ENCODE measurements at regions not wholly inside any gene's neighbourhood (a gene's known extent, or its start where the extent isn't known, plus 50 kb on each side); places are given as distances from the start of the nearest gene placed in this dataset.

DNA sequence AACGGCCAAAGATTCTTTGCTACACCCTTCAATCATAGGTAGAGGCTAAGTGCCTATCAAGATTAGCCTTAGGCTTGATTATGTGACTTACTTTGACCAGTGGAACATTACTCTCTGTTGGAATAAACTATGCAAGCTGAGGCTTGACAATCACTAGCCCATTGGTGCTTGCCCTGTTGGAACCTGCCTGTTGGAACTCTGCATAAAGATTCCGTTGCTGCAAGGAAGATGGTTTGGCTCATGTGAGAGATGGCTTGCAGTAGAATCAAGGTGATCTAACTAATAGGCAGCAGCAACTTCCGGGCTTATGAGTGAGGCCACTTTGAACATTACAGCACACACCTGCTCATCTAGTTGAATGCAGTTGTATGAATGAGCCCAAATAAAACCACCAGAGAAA is 227.7 kb upstream of the TSHZ2 start:
- no peak for DNase-seq (ENCODE audit: low read depth in 3 of 3, low spot score in 1 of 3)

- no peak for DNase-seq (ENCODE audit: low read depth in 3 of 3, low spot score in 1 of 3)
Observed at GRCh38 chr20:52738081-52738480, 234.1 kb upstream of the TSHZ2 start.

- DNase-seq (ENCODE audit: low read depth in 3 of 3, low spot score in 1 of 3) = no peak
Observed at GRCh38 chr20:52736507-52736906, 235.7 kb upstream of the TSHZ2 start.

- no peak for DNase-seq (ENCODE audit: low read depth in 3 of 3, low spot score in 1 of 3)
Observed at GRCh38 chr20:52731093-52731492, 241.1 kb upstream of the TSHZ2 start.

DNA sequence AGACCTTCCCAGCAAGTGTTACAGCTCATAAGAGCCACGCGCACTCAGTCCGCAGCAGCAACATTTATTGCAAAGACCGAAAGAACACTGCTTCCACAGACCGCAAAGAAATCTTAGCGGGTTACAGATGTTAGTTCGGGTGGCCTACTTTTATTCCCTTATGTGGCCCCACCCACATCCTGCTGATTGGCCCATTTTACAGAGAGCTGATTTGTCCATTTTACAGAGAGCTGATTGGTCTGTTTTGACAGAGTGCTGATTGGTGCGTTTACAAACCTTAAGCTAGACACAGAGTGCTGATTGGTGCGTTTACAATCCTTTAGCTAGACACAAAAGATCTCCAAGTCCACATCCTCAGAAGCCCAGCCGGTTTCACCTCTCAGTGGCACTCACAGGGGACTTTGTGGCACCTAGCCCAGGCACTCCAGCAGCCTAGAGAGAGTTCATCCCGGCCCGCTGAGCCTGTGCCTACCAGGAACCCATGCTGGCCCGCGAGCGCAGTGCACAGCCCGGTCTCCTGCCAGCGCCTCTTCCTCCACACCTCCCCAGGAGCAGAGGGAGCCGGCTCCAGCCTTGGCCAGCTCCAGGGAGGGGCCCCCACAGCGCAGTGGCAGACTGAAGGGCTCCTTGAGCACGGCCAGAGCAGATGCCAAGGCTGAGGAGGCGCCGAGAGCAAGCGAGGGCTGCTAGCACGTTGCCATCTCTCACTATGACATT is 244.3 kb upstream of the TSHZ2 start:
- DNase-seq (ENCODE audit: low read depth in 3 of 3, low spot score in 1 of 3) = no peak

- DNase-seq (ENCODE audit: low read depth in 3 of 3, low spot score in 1 of 3) = no peak
Observed at GRCh38 chr20:52724541-52724940, 247.6 kb upstream of the TSHZ2 start.

DNA sequence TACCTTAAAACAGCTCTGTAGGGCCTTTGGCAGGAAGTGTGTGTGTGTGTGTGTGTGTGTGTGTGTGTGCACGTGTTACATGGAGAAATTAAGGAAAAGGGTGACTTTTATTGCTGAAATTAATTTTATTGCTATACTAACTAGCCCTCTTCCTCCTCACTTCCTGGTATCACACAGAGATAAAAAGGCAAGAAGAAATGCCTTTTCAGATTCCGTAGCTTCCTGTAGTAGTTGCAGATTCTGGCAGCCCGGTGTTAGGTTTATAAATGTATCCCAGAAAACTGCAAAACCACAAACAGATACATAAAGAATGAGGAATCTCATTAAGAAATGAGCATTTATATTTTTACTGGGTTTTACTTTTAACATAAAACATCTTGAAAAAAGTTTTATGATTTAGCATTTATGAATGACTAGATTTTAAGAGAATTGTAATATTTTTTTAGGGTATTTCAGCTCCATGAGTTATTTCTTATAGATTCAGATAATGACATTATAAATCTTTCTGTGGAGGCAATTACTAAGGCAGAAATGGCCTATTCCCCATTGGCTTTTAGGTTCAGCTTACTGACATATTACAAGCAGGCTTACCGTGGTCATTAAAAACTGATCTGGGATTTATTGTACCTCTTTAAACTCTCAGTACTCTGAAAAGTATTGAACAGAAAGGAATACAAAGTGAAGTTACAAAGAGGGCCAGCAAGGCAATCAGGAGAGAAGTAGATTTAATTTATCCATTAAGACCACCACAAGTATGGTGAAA is 249.1 kb upstream of the TSHZ2 start:
- no peak for DNase-seq (ENCODE audit: low read depth in 3 of 3, low spot score in 1 of 3)

GRCh38 chr20:52708137-52708536 is 264.0 kb upstream of the TSHZ2 start:
- DNase-seq (ENCODE audit: low read depth in 3 of 3, low spot score in 1 of 3) = no peak

DNA sequence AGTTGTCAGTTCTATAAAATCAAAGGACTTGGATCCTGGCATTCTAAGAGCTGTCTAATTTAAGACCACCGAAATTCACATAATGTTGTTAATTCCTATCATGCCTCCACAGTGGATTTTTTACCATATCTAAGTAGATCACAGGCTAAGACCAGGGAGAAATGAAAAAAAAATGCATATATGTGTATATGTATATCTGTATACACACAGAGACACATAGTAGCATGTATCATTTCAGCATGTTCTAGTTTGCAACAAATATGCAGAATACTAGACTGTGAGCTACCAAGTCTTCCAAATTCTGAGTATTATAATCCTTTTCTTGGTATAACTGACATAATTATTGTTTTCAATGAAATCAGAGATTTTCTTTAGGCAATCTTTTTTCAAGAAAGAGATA is 267.6 kb upstream of the TSHZ2 start:
- DNase-seq (ENCODE audit: low read depth in 3 of 3, low spot score in 1 of 3) = no peak

DNA sequence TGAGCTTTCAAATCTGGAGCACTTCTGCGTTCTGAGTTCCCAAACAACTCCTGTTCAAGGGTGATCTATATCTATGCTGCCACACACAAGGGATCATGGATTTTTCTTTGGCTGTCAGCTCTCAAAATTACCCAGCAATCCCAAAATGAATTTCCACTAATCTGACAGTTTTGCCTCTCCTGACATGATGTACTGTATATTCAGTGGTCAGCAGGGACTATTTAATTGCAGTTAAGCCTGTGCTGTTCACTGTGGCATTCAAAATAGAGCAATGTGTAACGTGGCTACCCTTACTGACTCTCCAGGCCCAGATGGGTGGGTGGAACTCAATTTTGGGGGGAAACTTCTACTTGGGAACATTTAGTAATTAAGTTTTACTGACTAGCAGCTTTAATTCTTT is 283.8 kb upstream of the TSHZ2 start:
- DNase-seq (ENCODE audit: low read depth in 3 of 3, low spot score in 1 of 3) = no peak

DNA sequence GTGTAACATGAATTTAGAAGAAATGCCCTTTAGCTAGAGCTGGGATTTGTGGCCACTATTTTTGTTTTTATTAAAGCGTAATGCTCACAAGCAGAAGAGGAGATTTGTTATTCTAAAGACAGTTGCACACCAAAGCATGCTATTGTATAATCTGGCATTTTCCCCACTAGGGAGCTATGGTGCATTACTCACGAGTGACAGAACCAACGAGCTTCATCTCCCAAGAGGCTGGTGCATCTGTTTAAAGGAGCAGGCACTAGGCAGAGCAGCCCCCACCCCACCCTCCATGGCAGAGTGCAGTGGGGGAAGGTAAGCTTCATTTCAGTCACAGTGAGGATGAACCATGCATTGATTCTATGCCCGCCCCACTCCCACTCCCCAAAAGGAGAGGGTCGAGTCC is 287.3 kb upstream of the TSHZ2 start:
- DNase-seq (ENCODE audit: low read depth in 3 of 3, low spot score in 1 of 3) = no peak

- no peak for DNase-seq (ENCODE audit: low read depth in 3 of 3, low spot score in 1 of 3)
Observed at GRCh38 chr20:52684176-52684575, 288.0 kb upstream of the TSHZ2 start.

DNA sequence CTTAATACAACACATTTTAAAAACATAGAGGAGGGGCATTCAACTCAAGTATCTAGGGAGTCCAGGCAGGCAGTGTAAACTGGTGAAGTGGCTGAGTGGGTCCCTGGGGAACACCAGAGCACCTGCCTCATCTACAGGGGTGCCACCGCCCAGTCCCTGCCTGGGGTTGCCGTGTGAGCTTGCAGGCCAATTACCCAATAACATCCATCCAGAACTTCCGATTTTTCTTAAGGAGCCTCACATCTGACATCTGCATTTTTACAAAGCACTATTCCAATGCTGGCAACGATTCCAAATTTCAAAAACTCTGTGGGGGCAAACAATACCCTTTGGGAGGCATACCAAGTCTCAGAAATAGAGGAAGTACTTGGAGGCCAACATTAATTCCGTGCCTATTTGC is 288.4 kb upstream of the TSHZ2 start:
- no peak for DNase-seq (ENCODE audit: low read depth in 3 of 3, low spot score in 1 of 3)

- no peak for DNase-seq (ENCODE audit: low read depth in 3 of 3, low spot score in 1 of 3)
Observed at GRCh38 chr20:52682237-52682636, 289.9 kb upstream of the TSHZ2 start.

DNA sequence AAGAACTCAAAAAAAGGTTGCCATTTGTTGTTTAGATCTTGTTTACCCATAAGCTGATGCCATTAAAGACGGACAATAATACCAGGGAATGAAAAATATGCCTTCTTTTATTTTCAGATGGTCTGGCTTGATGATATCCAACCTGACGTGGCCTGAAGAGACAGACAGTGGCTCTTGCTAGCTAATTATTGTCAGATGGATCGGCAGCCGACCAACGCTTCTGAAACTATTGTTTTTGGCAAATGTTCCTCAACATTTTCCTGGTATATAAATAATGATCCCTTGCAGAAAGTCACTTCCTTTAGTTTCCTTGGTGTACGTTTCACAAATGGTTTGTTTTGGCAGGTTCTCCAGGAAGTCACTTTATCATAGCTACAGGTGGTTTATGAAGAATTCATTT is 290.9 kb upstream of the TSHZ2 start:
- no peak for DNase-seq (ENCODE audit: low read depth in 3 of 3, low spot score in 1 of 3)

DNA sequence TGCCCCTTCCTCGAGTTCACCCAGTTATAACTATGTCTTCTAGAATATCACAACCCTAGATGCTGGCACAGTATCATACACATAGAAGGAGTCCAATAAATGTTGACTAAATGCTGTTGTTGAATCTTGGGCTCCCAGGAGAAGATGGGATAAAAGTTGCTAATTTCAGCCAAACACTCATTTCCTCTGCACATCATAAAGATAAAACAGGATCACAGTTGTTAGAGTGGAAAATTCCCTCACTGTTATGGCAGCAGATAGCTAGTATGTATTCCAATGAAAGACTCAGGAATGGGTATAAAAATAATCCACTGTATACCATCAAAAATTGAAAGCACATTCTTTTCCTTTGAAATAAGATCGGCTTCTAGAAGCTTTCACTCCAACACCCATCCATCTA is 294.9 kb upstream of the TSHZ2 start:
- no peak for DNase-seq (ENCODE audit: low read depth in 3 of 3, low spot score in 1 of 3)

- DNase-seq (ENCODE audit: low read depth in 3 of 3, low spot score in 1 of 3) = no peak
Observed at GRCh38 chr20:52676283-52676995, 295.7 kb upstream of the TSHZ2 start.

GRCh38 chr20:52675375-52675774 is 296.8 kb upstream of the TSHZ2 start:
- DNase-seq (ENCODE audit: low read depth in 3 of 3, low spot score in 1 of 3) = no peak

DNA sequence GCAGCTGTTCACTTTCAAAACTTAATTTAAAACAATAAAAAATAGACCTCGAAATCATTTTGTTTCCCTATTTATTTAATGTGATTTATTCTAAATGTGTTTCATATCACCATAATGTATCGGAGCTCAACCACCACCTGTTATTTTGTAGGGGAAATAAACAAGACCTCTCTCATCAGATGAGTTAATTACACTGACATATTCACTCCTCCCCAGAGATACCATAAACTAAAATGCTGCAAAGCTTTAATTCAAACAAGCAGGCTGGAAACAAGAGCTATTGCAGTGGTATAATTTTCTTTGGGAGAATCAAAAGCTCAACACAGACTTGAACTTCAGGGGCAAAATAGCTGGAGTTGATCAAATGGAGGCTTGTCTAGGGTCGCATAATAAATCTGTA is 303.5 kb upstream of the TSHZ2 start:
- DNase-seq (ENCODE audit: low read depth in 3 of 3, low spot score in 1 of 3) = no peak

DNA sequence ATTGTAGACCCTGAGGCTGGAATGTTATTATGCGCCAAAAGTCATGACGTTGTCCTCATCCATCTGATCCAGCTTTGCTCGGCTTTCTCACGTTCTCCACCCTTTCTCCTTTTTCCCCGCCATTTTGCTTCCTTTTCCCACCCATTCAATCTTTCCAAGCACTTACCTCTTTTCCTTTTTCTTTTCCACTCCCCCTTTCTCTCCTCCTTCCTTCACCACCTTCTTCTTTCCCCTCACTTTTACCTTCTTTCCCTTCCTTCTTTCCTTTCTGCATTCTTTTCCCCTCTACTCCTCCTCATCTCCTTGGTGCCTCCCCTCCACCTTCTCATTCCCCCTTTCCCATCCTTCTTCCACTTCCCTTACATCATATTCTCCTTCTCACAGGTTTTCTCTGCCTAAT is 304.8 kb upstream of the TSHZ2 start:
- no peak for DNase-seq (ENCODE audit: low read depth in 3 of 3, low spot score in 1 of 3)

GRCh38 chr20:52665441-52665840 is 306.7 kb upstream of the TSHZ2 start:
- no peak for DNase-seq (ENCODE audit: low read depth in 3 of 3, low spot score in 1 of 3)

DNA sequence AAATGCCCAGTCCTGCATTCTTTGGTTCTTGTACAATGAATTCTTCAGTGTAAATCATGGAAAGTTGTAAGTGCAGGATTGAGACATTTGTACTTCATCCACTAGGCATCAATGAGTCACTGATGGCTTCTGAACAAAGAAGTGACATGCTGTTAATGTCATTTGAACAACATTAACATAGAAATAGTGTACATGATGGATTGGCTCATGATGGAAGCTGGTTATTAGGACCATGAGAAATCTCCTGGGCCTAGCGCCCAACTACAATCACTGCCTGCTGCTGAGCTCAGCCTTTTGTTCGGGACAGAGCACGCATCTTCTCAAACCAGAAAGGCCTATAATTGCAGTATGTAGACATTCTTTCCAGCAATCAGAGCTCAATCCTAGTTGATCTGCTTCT is 316.8 kb upstream of the TSHZ2 start:
- DNase-seq (ENCODE audit: low read depth in 3 of 3, low spot score in 1 of 3) = no peak

Data from stimulated activated CD4-positive, alpha-beta T cell treated with anti-CD3 and anti-CD28 coated beads, TNF-alpha, amount 100 ng/mL, for 1 hour (primary cell).